Tongue (tissue), 1 donor: ENCODE measurements at regions not wholly inside any gene's neighbourhood (a gene's known extent, or its start where the extent isn't known, plus 50 kb on each side); places are given as distances from the start of the nearest gene placed in this dataset.

Source experiments
- DNase-seq: peaks from one replicate; pipeline ENCODE4 v3.0.0-alpha.2; 2015

- no peak for DNase-seq
These were observed 750.5 kb upstream of the GRM7 start for GRCh38 chr3:6110451-6110850.

GRCh38 chr3:6112546-6112945 is 748.4 kb upstream of the GRM7 start:
- DNase-seq = no peak

GRCh38 chr3:6113338-6113737 is 747.6 kb upstream of the GRM7 start:
- no peak for DNase-seq

GRCh38 chr3:6119367-6119766 is 741.5 kb upstream of the GRM7 start:
- DNase-seq = no peak

GRCh38 chr3:6120786-6121185 is 740.1 kb upstream of the GRM7 start:
- no peak for DNase-seq

GRCh38 chr3:6124875-6125274 is 736.0 kb upstream of the GRM7 start:
- DNase-seq = no peak

- no peak for DNase-seq
These were observed 735.4 kb upstream of the GRM7 start for GRCh38 chr3:6125520-6125919.

GRCh38 chr3:6132684-6133432 is 728.1 kb upstream of the GRM7 start:
- no peak for DNase-seq

GRCh38 chr3:6142707-6143106 is 718.2 kb upstream of the GRM7 start:
- no peak for DNase-seq

GRCh38 chr3:6147883-6148282 is 713.0 kb upstream of the GRM7 start:
- DNase-seq = no peak

- DNase-seq = no peak
These were observed 705.1 kb upstream of the GRM7 start for GRCh38 chr3:6155650-6156338.

GRCh38 chr3:6165951-6166350 is 695.0 kb upstream of the GRM7 start:
- peak; percentile 4 for DNase-seq

GRCh38 chr3:6168256-6168655 is 692.7 kb upstream of the GRM7 start:
- DNase-seq = no peak

GRCh38 chr3:6172871-6173642 is 687.9 kb upstream of the GRM7 start:
- DNase-seq = no peak

- DNase-seq = no peak
These were observed 683.5 kb upstream of the GRM7 start for GRCh38 chr3:6177417-6177816.

- DNase-seq = no peak
These were observed 681.2 kb upstream of the GRM7 start for GRCh38 chr3:6179761-6180160.

- DNase-seq = no peak
These were observed 680.7 kb upstream of the GRM7 start for GRCh38 chr3:6180171-6180570.

GRCh38 chr3:6182476-6182875 is 678.4 kb upstream of the GRM7 start:
- DNase-seq = no peak

GRCh38 chr3:6182909-6183308 is 678.0 kb upstream of the GRM7 start:
- no peak for DNase-seq

GRCh38 chr3:6189384-6189783 is 671.5 kb upstream of the GRM7 start:
- DNase-seq = no peak

- DNase-seq = no peak
These were observed 656.0 kb upstream of the GRM7 start for GRCh38 chr3:6204891-6205290.

- no peak for DNase-seq
These were observed 644.5 kb upstream of the GRM7 start for GRCh38 chr3:6216135-6217026.
